Right ventricle myocardium superior (tissue), 1 donor: ENCODE measurements at regions not wholly inside any gene's neighbourhood (a gene's known extent, or its start where the extent isn't known, plus 50 kb on each side); places are given as distances from the start of the nearest gene placed in this dataset.
"Not testable (repeated sequence)": the region's sequence is repeated elsewhere in the genome, so short reads cannot be mapped to it uniquely, and the experiment has no call there.

Source experiments
- ATAC-seq: fragments of 200-7000 bp; cut with Tn5 transposase; one replicate; pipeline ENCODE4 v1.9.1; 2020; ENCODE audit warnings: mild to moderate bottlenecking; ENCODE audit not compliant: poor library complexity
- DNase-seq: peaks from one replicate; pipeline ENCODE4 v3.0.0-alpha.2; 2020
- intact Hi-C: fragments of 100-400 bp; cut with DNase I; formaldehyde crosslinking; loops from one replicate; pipeline ENCODE4 v1.11.2; 2022
- donor health status: DM: no; HTN: yes; CAD: no; lungs with severe emphysema.

DNA sequence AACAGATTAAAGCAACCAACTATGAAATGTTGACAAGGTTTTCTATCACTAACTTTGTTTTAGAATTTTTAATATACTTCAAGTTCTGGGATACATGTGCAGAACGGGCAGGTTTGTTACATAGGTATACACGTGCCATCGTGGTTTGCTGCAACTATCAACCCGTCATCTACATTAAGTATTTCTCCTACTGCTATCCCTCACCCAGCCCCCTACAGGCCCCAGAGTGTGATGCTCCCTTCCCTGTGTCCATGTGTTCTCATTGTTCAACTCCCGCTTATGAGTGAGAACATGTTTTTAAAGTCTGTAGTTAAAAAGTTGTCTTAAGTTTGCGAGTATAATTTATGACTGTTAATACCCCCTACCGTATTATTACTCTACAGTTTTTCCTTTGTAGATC is 844.3 kb upstream of the MANEA start:
- DNase-seq (no peak), ATAC-seq (no peak)
- intact Hi-C loops, result no loop called here

GRCh38 chr6:94727710-94728109 is 849.6 kb upstream of the MANEA start:
- DNase-seq (no peak), ATAC-seq (no peak)
- intact Hi-C loops, result no loop called here

DNA sequence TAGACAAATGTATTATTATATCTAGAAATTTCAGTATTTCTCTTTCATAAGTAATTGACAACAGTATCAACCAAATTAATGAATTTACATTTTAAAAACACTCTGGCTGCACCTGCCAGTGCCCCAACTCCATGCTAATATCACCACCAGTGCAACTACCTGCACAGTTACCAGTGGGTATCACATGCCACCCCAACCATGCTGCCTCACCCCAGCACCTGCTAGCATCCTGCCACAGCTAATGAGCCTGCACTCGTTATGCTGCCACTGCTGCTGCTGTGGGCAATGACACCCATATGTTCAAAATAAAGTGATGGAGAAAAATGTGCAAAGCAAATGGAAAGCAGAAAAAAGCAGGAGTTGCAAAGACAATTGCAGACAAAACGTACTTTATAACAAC is 855.9 kb upstream of the MANEA start:
- intact Hi-C loops, result no loop called here
- DNase-seq, result no peak
- no peak for ATAC-seq

- ATAC-seq (no peak), DNase-seq (no peak)
- intact Hi-C loops, result no loop called here
Observed at GRCh38 chr6:94713446-94713845, 863.9 kb upstream of the MANEA start.

- ATAC-seq (no peak), DNase-seq (no peak)
- intact Hi-C loops, result no loop called here
Observed at GRCh38 chr6:94698773-94699172, 878.6 kb upstream of the MANEA start.

DNA sequence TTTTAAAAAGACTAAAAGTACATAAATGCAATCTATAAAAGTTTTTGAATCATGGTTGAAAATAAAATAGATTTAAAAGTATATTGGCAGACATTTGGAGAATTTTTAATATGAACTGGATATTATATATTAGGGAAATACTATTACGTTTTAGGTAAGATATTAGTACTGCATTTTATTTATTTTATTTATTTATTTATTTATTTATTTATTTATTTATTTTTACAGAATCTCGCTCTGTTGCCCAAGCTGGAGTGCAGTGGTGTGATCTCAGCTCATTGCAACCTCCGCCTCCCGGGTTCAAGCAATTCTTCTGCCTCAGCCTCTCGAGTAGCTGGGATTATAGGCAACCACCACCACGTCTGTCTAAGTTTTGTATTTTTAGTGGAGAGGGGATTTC is 890.1 kb upstream of the MANEA start:
- DNase-seq, intact Hi-C loops, ATAC-seq: not testable (repeated sequence)

GRCh38 chr6:94683409-94683808 is 893.9 kb upstream of the MANEA start:
- ATAC-seq (no peak), DNase-seq (no peak)
- intact Hi-C loops, result no loop called here

- DNase-seq (no peak), ATAC-seq (no peak)
- intact Hi-C loops, result no loop called here
Observed at GRCh38 chr6:94680669-94681212, 896.6 kb upstream of the MANEA start.

DNA sequence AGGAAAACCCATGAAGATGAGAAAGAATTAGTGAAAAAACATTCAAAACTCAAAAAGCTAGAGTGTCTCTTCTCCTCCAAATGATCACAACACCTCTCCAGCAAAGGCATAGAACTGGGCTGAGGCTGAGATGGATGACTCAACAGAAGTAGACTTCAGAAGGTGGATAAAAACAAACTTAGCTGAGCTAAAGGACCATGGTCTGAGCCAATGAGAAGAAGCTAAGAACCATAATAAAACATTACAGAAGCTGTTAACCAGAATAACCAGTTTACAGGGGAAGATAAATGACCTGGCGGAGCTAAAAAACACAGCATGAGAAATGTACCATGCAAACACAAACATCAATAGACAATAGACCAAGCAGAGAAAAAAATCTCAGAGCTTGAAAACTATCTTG is 904.1 kb upstream of the MANEA start:
- DNase-seq (no peak), ATAC-seq (no peak)
- intact Hi-C loops, result no loop called here

DNA sequence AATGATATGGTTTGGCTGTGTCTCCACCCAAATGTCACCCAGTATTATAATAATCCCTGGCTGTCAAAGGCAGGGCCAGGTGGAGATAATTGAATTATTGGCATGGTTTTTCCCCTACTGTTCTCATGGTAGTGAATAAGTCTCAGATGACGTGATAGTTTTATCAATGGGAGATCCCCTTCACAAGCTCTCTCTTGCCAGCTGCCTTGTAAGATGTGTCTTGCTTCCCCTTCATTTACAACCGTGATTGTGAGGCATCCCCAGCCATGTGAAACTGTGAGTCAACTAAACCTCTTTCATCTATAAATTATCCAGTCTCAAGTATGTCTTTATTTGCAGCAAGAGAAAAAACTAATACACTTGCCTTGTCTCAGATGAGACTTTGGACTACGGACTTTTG is 907.3 kb upstream of the MANEA start:
- ATAC-seq (no peak), DNase-seq (no peak)
- intact Hi-C loops, result no loop called here

GRCh38 chr6:94668876-94669275 is 908.5 kb upstream of the MANEA start:
- no peak for ATAC-seq
- no peak for DNase-seq
- intact Hi-C loops, result no loop called here

- no peak for DNase-seq
- intact Hi-C loops, result no loop called here
Observed at GRCh38 chr6:94658929-94659328, 918.4 kb upstream of the MANEA start.

GRCh38 chr6:94651239-94651638 is 926.1 kb upstream of the MANEA start:
- no peak for DNase-seq
- ATAC-seq, result no peak
- intact Hi-C loops, result no loop called here

More at GRCh38 chr6:94658929-94659328, 918.4 kb upstream of the MANEA start:
- ATAC-seq, result no peak

GRCh38 chr6:94645191-94645590 is 932.1 kb upstream of the MANEA start:
- DNase-seq (no peak), ATAC-seq (no peak)
- intact Hi-C loops, result no loop called here

GRCh38 chr6:94639564-94639963 is 937.8 kb upstream of the MANEA start:
- intact Hi-C loops, result no loop called here
- no peak for DNase-seq
- no peak for ATAC-seq

DNA sequence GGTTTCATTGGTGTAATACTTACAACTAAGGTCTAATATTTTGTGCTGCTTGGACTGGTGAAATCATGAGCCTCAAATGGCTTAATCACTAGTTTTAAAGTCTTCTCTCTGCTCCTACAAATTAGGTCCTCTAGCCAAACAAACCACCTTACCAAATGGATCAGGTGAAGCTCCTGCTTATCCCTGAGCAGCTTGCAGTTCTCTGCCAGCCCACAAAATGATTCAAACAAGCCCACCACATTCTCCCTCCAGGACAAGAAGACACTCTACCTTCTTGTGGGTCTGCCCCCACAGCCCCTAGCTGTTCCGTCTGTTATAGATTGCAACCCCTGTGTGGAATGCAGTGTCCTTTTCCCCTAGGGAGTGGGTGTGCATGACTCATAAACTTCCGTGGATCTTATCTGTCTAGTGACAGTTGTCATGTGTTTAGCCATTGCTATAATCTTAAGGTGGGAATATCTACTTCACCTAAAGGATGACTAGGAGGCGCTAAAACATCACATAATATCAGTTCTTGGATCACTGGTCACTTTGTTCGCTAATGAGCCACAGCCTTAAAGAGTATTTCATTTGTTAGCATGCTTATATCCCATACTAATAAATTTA is 940.5 kb upstream of the MANEA start:
- ATAC-seq (no peak), DNase-seq (no peak)
- intact Hi-C loops, result no loop called here

DNA sequence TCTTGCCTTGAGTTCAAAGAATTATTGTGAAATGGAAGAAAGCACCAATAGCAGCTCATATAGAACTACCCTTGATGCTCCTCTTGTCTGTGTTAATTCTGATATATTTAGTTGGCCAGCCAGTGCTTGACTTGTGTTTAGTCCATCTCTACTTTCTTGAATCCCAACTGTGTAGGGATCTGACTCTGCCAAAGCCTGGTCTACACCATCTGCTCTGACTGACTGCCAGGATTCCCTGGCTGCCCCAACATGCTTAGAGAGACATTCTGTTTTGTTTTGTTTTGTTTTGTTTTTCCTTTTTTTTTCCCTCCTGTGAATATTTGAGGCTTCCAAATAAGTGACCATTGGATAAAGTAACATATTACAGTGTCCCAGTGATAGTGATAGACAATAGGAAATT is 953.7 kb upstream of the MANEA start:
- DNase-seq, result no peak
- intact Hi-C loops, result no loop called here
- ATAC-seq, result no peak

- ATAC-seq, result no peak
- DNase-seq, result no peak
- intact Hi-C loops, result no loop called here
Observed at GRCh38 chr6:94622783-94623182, 954.6 kb upstream of the MANEA start.

GRCh38 chr6:94600636-94601035 is 976.7 kb upstream of the MANEA start:
- DNase-seq (no peak), ATAC-seq (no peak)
- intact Hi-C loops, result no loop called here

- DNase-seq (no peak), ATAC-seq (no peak)
- intact Hi-C loops, result no loop called here
Observed at GRCh38 chr6:94597487-94597886, 979.8 kb upstream of the MANEA start.

- no peak for DNase-seq
- no peak for ATAC-seq
Observed at GRCh38 chr6:94590416-94590815, 986.9 kb upstream of the MANEA start.

More at GRCh38 chr6:94590416-94590815, 986.9 kb upstream of the MANEA start:
- intact Hi-C loops, result no loop called here
